Small intestine (tissue), 7 donors: ENCODE measurements at regions not wholly inside any gene's neighbourhood (a gene's known extent, or its start where the extent isn't known, plus 50 kb on each side); places are given as distances from the start of the nearest gene placed in this dataset.
"Not testable (repeated sequence)": the region's sequence is repeated elsewhere in the genome, so short reads cannot be mapped to it uniquely, and the experiment has no call there.

Experiments
- DNase-seq, 2 donors: peaks; one replicate each; pipeline versions ENCODE4 v3.0.0 to v3.0.0-alpha.2; 2013
- FAIRE-seq: peaks from 2 replicates; lab custom pipeline; 2012; peaks lifted over from hg19 to GRCh38; lab: Jason Lieb, UNC
- H3K27ac ChIP-seq, 3 donors: one replicate each; pipeline ENCODE4 v1.5.1; 2013; ENCODE audit warnings: low read length in 2 of 3, mild to moderate bottlenecking in 2 of 3, control low read depth in 1 of 3, inconsistent platforms in 1 of 3, low read depth in 1 of 3, moderate library complexity in 1 of 3
- H3K27me3 ChIP-seq, 3 donors: one replicate each; pipeline ENCODE4 v1.6.1; 2013; ENCODE audit warnings: low read length in 3 of 3, inconsistent platforms in 1 of 3; ENCODE audit not compliant: control insufficient read depth in 3 of 3, insufficient read depth in 3 of 3
- H3K36me3 ChIP-seq, 3 donors: one replicate each; pipeline ENCODE4 v1.6.1; 2013; ENCODE audit warnings: low read length in 3 of 3, inconsistent platforms in 1 of 3, low read depth in 1 of 3, mild to moderate bottlenecking in 1 of 3, moderate library complexity in 1 of 3; ENCODE audit not compliant: control insufficient read depth in 3 of 3, insufficient read depth in 2 of 3
- H3K4me1 ChIP-seq, 3 donors: one replicate each; pipeline ENCODE4 v1.6.1; 2013; ENCODE audit warnings: low read length in 2 of 3, inconsistent platforms in 1 of 3, low read depth in 1 of 3, mild to moderate bottlenecking in 1 of 3, moderate library complexity in 1 of 3; ENCODE audit not compliant: control insufficient read depth in 3 of 3, insufficient read depth in 2 of 3
- H3K4me3 ChIP-seq, 3 donors: one replicate each; pipeline ENCODE4 v1.5.1; 2013; ENCODE audit warnings: low read length in 3 of 3, control low read depth in 1 of 3, inconsistent platforms in 1 of 3, low read depth in 1 of 3, mild to moderate bottlenecking in 1 of 3, moderate library complexity in 1 of 3
- H3K9me3 ChIP-seq, 2 donors: one replicate each; pipeline ENCODE4 v1.6.1; 2013; ENCODE audit warnings: low read depth in 1 of 2, low read length in 1 of 2; ENCODE audit not compliant: control insufficient read depth in 2 of 2, insufficient read depth in 1 of 2
- WGBS, 3 donors: extraction: QIAGEN DNeasy Blood & Tissue Kit; methylation state at CpG; one replicate each; pipeline ENCODE4 v1.1.7; 2013; 5-methylcytosine and 5-hydroxymethylcytosine counted together
- donor health status: healthy with polysubstance abuse.
- donor health status: control.
- donor health status: control.
- donor health status: Bipolar disorder and iron deficiency.
- donor health status: healthy.

DNA sequence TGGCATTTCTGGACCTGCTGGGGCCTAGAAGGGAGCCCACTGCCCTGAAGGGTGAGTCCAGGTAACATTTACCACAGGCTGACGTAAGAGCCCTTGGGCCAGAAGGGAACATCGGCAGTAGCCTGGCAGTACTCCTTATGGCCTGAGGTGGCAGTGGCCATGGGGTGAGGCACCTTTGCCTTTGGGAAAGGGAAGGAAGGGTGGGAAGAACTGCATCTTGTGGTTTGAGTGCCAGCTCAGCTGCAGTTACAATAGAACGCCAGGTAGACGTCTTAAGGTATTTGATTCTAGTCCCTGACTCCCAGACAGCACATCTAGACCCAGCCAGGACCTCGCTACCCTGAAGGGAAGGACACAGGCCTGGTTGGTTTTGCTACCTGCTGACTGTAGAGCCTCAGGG, 104.9 kb downstream of the SOX14 start:
- no peaks in the 10 kb centered on the region for H3K27me3 ChIP-seq
- peaks cover 0 to 17% of the 10 kb centered on the region in 2 donors for H3K9me3 ChIP-seq
- no peak overlapping the region for H3K4me3 ChIP-seq
- DNase-seq (no peak), FAIRE-seq (no peak)
- H3K4me1 ChIP-seq, result no peaks in the 10 kb centered on the region
- H3K27ac ChIP-seq, result no peak overlapping the region
- no peaks in the 10 kb centered on the region for H3K36me3 ChIP-seq
- WGBS, 3 donors, result 76 to 84% (median 78%) methylated on average over 5 of the region's 5 CpGs

DNA sequence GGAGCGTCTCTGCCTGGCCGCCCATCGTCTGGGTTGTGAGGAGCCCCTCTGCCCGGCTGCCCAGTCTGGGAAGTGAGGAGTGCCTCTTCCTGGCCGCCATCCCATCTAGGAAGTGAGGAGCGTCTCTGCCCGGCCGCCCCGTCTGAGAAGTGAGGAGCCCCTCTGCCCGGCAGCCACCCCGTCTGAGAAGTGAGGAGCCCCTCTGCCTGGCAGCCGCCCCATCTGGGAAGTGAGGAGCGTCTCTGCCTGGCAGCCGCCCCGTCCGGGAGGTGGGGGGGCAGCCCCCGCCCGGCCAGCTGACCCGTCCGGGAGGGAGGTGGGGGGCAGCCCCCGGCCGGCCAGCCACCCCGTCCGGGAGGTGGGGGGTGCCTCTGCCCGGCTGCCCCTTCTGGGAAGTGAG, 108.5 kb downstream of the SOX14 start:
- not testable (repeated sequence) for H3K36me3 ChIP-seq, H3K4me1 ChIP-seq, H3K4me3 ChIP-seq, DNase-seq, FAIRE-seq, H3K27ac ChIP-seq, H3K27me3 ChIP-seq
- H3K9me3 ChIP-seq, result peaks cover 0 to 17% of the 10 kb centered on the region in 2 donors
- WGBS, 3 donors, result 93 to 95% (median 93%) methylated on average over 21 to 25 of the region's 25 CpGs

DNA sequence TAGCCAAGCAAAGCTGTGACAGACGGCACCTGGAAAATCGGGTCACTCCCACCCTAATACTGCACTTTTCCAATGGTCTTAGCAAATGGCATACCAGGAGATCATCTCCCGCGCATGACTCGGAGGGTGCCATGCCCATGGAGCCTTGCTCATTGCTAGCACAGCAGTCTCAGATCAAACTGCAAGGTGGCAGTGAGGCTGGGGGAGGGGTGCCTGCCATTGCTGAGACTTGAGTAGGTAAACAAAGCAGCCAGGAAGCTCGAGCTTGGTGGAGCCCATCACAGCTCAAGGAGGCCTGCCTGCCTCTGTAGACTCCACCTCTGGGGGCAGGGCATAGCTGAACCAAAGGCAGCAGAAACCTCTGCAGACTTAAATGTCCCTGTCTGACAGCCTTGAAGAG, 113.1 kb upstream of the CLDN18 start:
- H3K4me1 ChIP-seq, H3K36me3 ChIP-seq, H3K9me3 ChIP-seq, H3K27ac ChIP-seq, H3K27me3 ChIP-seq, H3K4me3 ChIP-seq, DNase-seq, FAIRE-seq: not testable (repeated sequence)
- 73 to 75% (median 74%) methylated on average over 6 of the region's 6 CpGs for WGBS, 3 donors

DNA sequence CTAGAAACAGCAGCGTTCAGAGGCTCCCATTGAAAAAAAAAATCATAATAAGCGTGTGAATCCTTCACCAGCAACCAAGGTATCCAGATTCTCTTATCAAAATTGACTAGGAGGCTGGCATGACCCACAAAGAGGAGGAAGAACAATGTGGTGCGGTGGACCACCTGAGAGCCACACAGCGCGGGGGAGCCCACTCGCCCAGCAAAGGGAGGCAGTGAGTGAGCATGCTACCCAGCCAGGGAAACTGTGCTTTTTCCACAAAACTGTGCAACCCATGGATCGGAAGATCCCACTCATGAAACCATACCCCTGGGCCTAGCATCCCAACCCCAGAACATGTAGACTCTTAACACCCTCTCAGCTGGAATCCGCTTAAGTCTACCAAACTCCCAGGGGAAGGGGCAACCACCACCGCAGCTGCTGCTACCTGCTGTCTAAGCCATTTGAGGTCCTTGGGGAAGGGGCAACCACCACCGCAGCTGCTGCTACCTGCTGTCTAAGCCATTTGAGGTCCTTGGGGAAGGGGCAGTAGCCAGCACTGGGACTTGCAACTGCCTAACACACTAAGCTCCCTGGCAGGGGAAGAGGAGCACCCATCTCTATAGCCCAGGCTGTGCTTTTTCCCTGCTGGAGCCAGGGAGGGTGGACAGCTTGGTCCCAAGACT, 102.8 kb upstream of the CLDN18 start:
- no peaks in the 10 kb centered on the region for H3K36me3 ChIP-seq
- H3K4me3 ChIP-seq, result no peak overlapping the region
- FAIRE-seq (no peak), DNase-seq (no peak)
- no peak overlapping the region for H3K27ac ChIP-seq
- no peaks in the 10 kb centered on the region for H3K4me1 ChIP-seq
- no peaks in the 10 kb centered on the region for H3K9me3 ChIP-seq
- H3K27me3 ChIP-seq, result no peaks in the 10 kb centered on the region
- 89 to 92% (median 89%) methylated on average over 10 of the region's 10 CpGs for WGBS, 3 donors

DNA sequence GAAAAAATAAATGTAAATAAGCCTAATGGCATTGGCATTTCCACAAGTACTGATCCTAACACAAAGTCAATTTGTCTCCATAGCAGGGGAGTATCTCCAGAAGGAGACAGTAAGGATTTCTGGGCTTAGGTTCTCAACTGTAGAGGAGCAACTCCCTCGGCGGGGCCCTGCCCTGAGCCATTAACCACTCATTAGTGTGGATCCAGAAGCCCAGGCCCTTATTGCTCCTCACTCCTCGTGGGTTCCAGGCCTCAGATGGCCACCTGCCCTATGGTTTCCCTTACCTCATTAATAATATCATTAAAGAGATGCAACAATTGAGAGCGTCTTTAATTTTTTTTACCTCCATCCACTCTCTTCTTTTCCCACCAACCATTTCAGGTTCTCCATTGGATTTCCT, 85.3 kb upstream of the CLDN18 start:
- no peak for FAIRE-seq
- no peak for DNase-seq
- 65 to 76% (median 70%) methylated on average over 4 of the region's 4 CpGs for WGBS, 3 donors
- Histone ChIP-seq H3K9me3 (no peaks in the 10 kb centered on the region), H3K4me1 (no peaks in the 10 kb centered on the region), H3K27ac (no peak overlapping the region), H3K36me3 (no peaks in the 10 kb centered on the region), H3K27me3 (peaks cover 0 to 4% (median 1%) of the 10 kb centered on the region in 3 donors), H3K4me3 (no peak overlapping the region)

DNA sequence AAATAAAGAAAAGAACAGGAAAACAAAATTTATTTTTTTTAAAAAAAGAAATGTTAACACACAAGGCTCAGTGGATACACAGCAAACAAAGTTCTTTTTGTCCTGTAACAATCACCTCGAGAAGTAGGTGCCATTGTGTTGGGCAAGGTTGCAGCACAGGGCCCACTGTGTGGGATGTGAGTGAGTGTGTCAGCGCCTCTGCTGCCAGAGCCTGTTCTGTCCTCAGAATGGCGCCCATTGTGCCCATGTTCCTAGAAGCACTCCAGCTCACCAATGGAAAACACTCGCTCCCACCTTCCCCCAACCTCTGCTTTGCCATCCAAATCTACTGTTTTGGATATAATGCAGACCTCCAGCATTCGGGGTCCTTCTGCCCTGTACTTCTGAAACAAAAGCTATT, 84.9 kb upstream of the CLDN18 start:
- WGBS, 3 donors, result 77 to 83% (median 77%) methylated on average over 5 of the region's 5 CpGs
- H3K9me3 ChIP-seq, result no peaks in the 10 kb centered on the region
- H3K27ac ChIP-seq, result no peak overlapping the region
- no peaks in the 10 kb centered on the region for H3K4me1 ChIP-seq
- H3K4me3 ChIP-seq, result no peak overlapping the region
- H3K27me3 ChIP-seq, result peaks cover 0 to 4% (median 1%) of the 10 kb centered on the region in 3 donors
- H3K36me3 ChIP-seq, result no peaks in the 10 kb centered on the region
- no peak for DNase-seq
- no peak for FAIRE-seq

DNA sequence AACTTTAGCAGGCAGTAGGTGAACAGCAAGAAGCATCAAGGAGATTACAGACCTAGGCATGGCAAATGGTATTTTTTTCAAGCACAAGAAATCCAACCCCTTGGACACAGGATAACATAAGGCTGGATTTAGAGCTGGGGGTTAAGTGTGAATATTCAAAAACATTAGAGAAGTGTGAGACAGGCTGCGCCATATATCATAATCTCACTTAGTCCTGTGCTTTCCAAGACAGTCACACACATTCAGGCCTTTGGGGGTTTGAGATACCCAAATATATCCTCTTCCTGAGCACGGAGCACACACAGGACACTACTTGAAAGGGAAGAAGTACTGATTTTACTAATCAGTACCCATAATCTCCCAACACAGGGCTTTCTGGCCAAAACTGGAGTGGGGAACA, 83.0 kb upstream of the CLDN18 start:
- Histone ChIP-seq H3K27me3 (peaks cover 0 to 4% (median 1%) of the 10 kb centered on the region in 3 donors), H3K9me3 (no peaks in the 10 kb centered on the region), H3K27ac (no peak overlapping the region), H3K36me3 (no peaks in the 10 kb centered on the region), H3K4me1 (no peaks in the 10 kb centered on the region), H3K4me3 (no peak overlapping the region)
- 81 to 95% (median 81%) methylated on average over 2 of the region's 2 CpGs for WGBS, 3 donors
- DNase-seq (no peak), FAIRE-seq (no peak)

DNA sequence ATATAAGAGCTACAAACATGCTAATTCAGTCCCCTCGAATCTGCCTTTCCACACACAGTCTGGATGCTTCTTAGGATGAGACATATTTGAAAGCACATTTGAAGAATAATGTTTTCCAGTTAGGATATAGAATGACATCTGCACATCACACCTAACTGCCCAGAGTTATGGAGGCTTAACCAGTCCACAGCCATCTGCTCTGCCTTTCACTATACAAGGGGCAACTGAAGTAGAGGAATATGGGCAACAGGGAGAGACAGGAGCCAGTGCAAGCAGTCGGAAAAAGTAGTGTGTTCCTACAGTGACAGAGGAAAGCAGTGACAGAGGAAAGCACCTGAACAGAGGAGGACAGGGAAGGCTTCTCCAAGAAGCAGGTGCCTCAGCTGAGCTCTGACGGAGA, 79.0 kb upstream of the CLDN18 start:
- 35 to 68% (median 51%) methylated on average over 3 of the region's 3 CpGs for WGBS, 3 donors
- Histone ChIP-seq H3K9me3 (no peaks in the 10 kb centered on the region), H3K4me1 (no peaks in the 10 kb centered on the region), H3K36me3 (no peaks in the 10 kb centered on the region), H3K27me3 (peaks cover 0 to 4% (median 1%) of the 10 kb centered on the region in 3 donors), H3K27ac (no peak overlapping the region), H3K4me3 (no peak overlapping the region)
- FAIRE-seq (no peak), DNase-seq (no peak)

DNA sequence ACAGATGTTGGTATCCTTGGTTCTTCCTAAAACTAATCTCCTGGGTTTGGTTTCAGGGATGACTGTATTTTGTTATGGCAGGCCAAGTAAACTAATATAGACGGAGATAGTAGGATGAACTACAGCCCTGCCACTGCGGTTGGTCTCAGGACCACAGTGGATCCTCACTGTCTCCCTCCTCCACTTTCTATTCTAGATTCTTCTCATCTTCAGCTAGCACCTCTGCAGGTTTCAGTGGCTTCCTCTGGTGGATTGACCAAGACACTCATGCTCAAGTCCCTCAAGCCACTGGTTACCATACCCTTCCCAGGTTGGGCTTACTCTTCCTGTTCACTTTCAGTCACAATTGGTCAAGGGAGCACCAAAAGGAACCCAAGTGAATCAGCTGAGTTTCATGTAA, 71.1 kb upstream of the CLDN18 start:
- FAIRE-seq, result no peak
- WGBS, 3 donors, result 90 to 98% (median 93%) methylated on average over 2 of the region's 2 CpGs
- Histone ChIP-seq H3K9me3 (no peaks in the 10 kb centered on the region), H3K27me3 (no peaks in the 10 kb centered on the region), H3K36me3 (no peaks in the 10 kb centered on the region), H3K4me3 (no peak overlapping the region), H3K27ac (no peak overlapping the region), H3K4me1 (no peaks in the 10 kb centered on the region)
- DNase-seq, result no peak
